CD4-positive, alpha-beta T cell (primary cell): ENCODE measurements at regions not wholly inside any gene's neighbourhood (a gene's known extent, or its start where the extent isn't known, plus 50 kb on each side); places are given as distances from the start of the nearest gene placed in this dataset.

Experiments used
- ATAC-seq: fragments of 200-7000 bp; cut with Tn5 transposase; one replicate; pipeline ENCODE4 v1.10.0; 2022; ENCODE audit warnings: mild to moderate bottlenecking; ENCODE audit not compliant: poor library complexity
- CTCF ChIA-PET: fragments of 350-600 bp; sonication (Branson Sonifier 250); formaldehyde crosslinking; loops from one replicate; lab custom pipeline; 2021; ENCODE audit warnings: antibody characterized with exemption, inconsistent platforms; lab: Charles Lee
- POLR2A ChIA-PET: fragments of 350-600 bp; sonication (Branson Sonifier 250); formaldehyde crosslinking; loops from one replicate; lab custom pipeline; 2021; ENCODE audit warnings: antibody characterized with exemption, inconsistent platforms; lab: Charles Lee
- DNase-seq, 14 experiments: peaks; one replicate each; pipeline ENCODE4 v3.0.0-alpha.2; 2013 to 2020; ENCODE audit warnings: mixed read lengths in 2 of 14
- H3K27ac ChIP-seq, 2 donors: one replicate each; pipeline versions ENCODE4 v1.5.1 to v1.7.0; 2013; ENCODE audit warnings: low read length in 2 of 2, low read depth in 1 of 2, mild to moderate bottlenecking in 1 of 2
- H3K27me3 ChIP-seq, 2 experiments: 1 replicate in 1 of 2; 2 replicates in 1 of 2; pipeline versions ENCODE4 v1.6.1 to v1.7.0; 2013; ENCODE audit warnings: low read length in 2 of 2, control low read depth in 1 of 2, mild to moderate bottlenecking in 1 of 2, moderate library complexity in 1 of 2; ENCODE audit not compliant: insufficient read depth in 2 of 2, control insufficient read depth in 1 of 2
- H3K36me3 ChIP-seq: one replicate; pipeline ENCODE4 v1.6.1; 2013; ENCODE audit warnings: low read length, control low read depth; ENCODE audit not compliant: insufficient read depth
- H3K4me1 ChIP-seq: one replicate; pipeline ENCODE4 v1.6.1; 2013; ENCODE audit warnings: low read length, control low read depth; ENCODE audit not compliant: insufficient read depth
- H3K4me3 ChIP-seq: one replicate; pipeline ENCODE4 v1.5.1; 2013; ENCODE audit warnings: mild to moderate bottlenecking, low read length, moderate library complexity
- H3K9me3 ChIP-seq, 2 experiments: 1 replicate in 1 of 2; 2 replicates in 1 of 2; pipeline versions ENCODE4 v1.6.1 to v1.7.0; 2013; ENCODE audit warnings: low read length in 2 of 2, mild to moderate bottlenecking in 2 of 2, control low read depth in 1 of 2, moderate library complexity in 1 of 2; ENCODE audit not compliant: control insufficient read depth in 1 of 2, insufficient read depth in 1 of 2
- H3K27ac Mint-ChIP-seq: one replicate; pipeline ENCODE4 v1.8.0; 2020; ENCODE audit warnings: mixed read lengths
- H3K27me3 Mint-ChIP-seq: one replicate; pipeline ENCODE4 v1.8.0; 2021; ENCODE audit warnings: mixed read lengths
- H3K36me3 Mint-ChIP-seq: one replicate; pipeline ENCODE4 v1.8.0; 2021; ENCODE audit warnings: low read depth, mixed read lengths
- H3K4me1 Mint-ChIP-seq: one replicate; pipeline ENCODE4 v1.8.0; 2021; ENCODE audit warnings: low read depth, mixed read lengths
- H3K4me3 Mint-ChIP-seq: one replicate; pipeline ENCODE4 v1.8.0; 2020; ENCODE audit warnings: mild to moderate bottlenecking, mixed read lengths
- H3K9me3 Mint-ChIP-seq: one replicate; pipeline ENCODE4 v1.8.0; 2020; ENCODE audit warnings: mixed read lengths
- CTCF ChIP-seq: fragments of 200-600 bp; IDR thresholded peaks from one replicate; pipeline ENCODE4 v1.8.0; 2022; ENCODE audit warnings: antibody characterized with exemption, mild to moderate bottlenecking
- intact Hi-C, 2 experiments: fragments of 100-400 bp; cut with DNase I in 1 of 2; cut with micrococcal nuclease in 1 of 2; formaldehyde crosslinking; loops; one replicate each; pipeline versions ENCODE4 v1.15.1 to v1.9.0; 2023 to 2025; cut with DNase I, micrococcal nuclease

- H3K4me3 Mint-ChIP-seq: no peak overlapping the region
- H3K4me3 ChIP-seq: no peak overlapping the region
- POLR2A ChIA-PET: no interaction called here
Observed at GRCh38 chr5:159403906-159404681, 73.8 kb upstream of the IL12B start.

GRCh38 chr5:159405611-159406031 lies 75.3 kb upstream of the IL12B start:
- no peaks in the 10 kb centered on the region for H3K36me3 ChIP-seq
- H3K36me3 Mint-ChIP-seq: no peaks in the 10 kb centered on the region
- peaks cover 9% of the 10 kb centered on the region for H3K4me1 ChIP-seq
- H3K4me1 Mint-ChIP-seq: peaks cover 10% of the 10 kb centered on the region
- H3K4me3 Mint-ChIP-seq: no peak overlapping the region
- H3K27me3 Mint-ChIP-seq: peaks cover 16% of the 10 kb centered on the region
- no peaks in the 10 kb centered on the region for H3K27me3 ChIP-seq
- ChIA-PET CTCF (no interaction called here), POLR2A (no interaction called here)
- no peak for TF ChIP-seq CTCF
- H3K9me3 ChIP-seq: no peaks in the 10 kb centered on the region
- H3K9me3 Mint-ChIP-seq: no peaks in the 10 kb centered on the region
- intact Hi-C loops: no loop called here
- H3K27ac ChIP-seq: no peak overlapping the region
- no peak for ATAC-seq
- H3K4me3 ChIP-seq: no peak overlapping the region
- DNase-seq: no peak
- H3K27ac Mint-ChIP-seq: no peak overlapping the region

More at GRCh38 chr5:159403906-159404681, 73.8 kb upstream of the IL12B start:
- Histone ChIP-seq H3K36me3 (no peaks in the 10 kb centered on the region), H3K4me1 (peaks cover 3% of the 10 kb centered on the region), H3K27me3 (no peaks in the 10 kb centered on the region), H3K9me3 (no peaks in the 10 kb centered on the region), H3K27ac (no peak overlapping the region)
- Mint-ChIP-seq H3K4me1 (no peaks in the 10 kb centered on the region), H3K27ac (no peak overlapping the region), H3K9me3 (no peaks in the 10 kb centered on the region), H3K27me3 (peaks cover 16% of the 10 kb centered on the region), H3K36me3 (no peaks in the 10 kb centered on the region)
- DNase-seq (no peak), ATAC-seq (no peak)
- CTCF ChIA-PET: no interaction called here
- no peak for TF ChIP-seq CTCF
- intact Hi-C loops: no loop called here

GRCh38 chr5:159406571-159406970 lies 76.3 kb upstream of the IL12B start:
- POLR2A ChIA-PET: interaction anchor here (0.5 kb wide), 1 partner anchor 16 kb away, joined by 3 read pairs; no protein-coding TSS in a partner anchor

More at GRCh38 chr5:159406571-159406970, 76.3 kb upstream of the IL12B start:
- no peaks in the 10 kb centered on the region for H3K36me3 Mint-ChIP-seq
- Histone ChIP-seq H3K27me3 (no peaks in the 10 kb centered on the region), H3K4me1 (peaks cover 18% of the 10 kb centered on the region), H3K4me3 (no peak overlapping the region), H3K9me3 (no peaks in the 10 kb centered on the region), H3K27ac (no peak overlapping the region), H3K36me3 (no peaks in the 10 kb centered on the region)
- TF ChIP-seq CTCF: no peak
- ATAC-seq (no peak), DNase-seq (no peak)
- intact Hi-C loops: no loop called here
- H3K4me3 Mint-ChIP-seq: no peak overlapping the region
- H3K4me1 Mint-ChIP-seq: peaks cover 20% of the 10 kb centered on the region
- H3K27me3 Mint-ChIP-seq: peaks cover 16% of the 10 kb centered on the region
- CTCF ChIA-PET: no interaction called here
- no peak overlapping the region for H3K27ac Mint-ChIP-seq
- no peaks in the 10 kb centered on the region for H3K9me3 Mint-ChIP-seq
